HL-60 (cell line): ENCODE measurements at regions not wholly inside any gene's neighbourhood (a gene's known extent, or its start where the extent isn't known, plus 50 kb on each side); places are given as distances from the start of the nearest gene placed in this dataset.

Experiments used
- DNase-seq, 2 experiments: peaks; one replicate each; pipeline ENCODE4 v3.0.0-alpha.2; 2010 to 2020; ENCODE audit warnings: low read depth in 1 of 2, low spot score in 1 of 2
- H3K27ac ChIP-seq: fragments of 250-450 bp; sonication (Bioruptor Pico); replicated peaks from 2 replicates; pipeline ENCODE4 v1.5.1; 2020; ENCODE audit warnings: mild to moderate bottlenecking, moderate library complexity
- H3K27me3 ChIP-seq: fragments of 250-450 bp; sonication (Bioruptor Pico); 2 replicates; pipeline ENCODE4 v1.5.1; 2021; ENCODE audit warnings: mild to moderate bottlenecking, moderate library complexity; ENCODE audit not compliant: insufficient read depth, poor library complexity, severe bottlenecking
- H3K4me3 ChIP-seq: replicated peaks from 2 replicates; pipeline ENCODE4 v1.5.1; 2011; ENCODE audit warnings: mild to moderate bottlenecking, control low read depth, low read length; ENCODE audit not compliant: insufficient read depth
- GABPA ChIP-seq: IDR thresholded peaks from 2 replicates; pipeline ENCODE4 v1.6.1; 2012; ENCODE audit warnings: low read depth
- POLR2AphosphoS5 ChIP-seq: IDR thresholded peaks from 2 replicates; pipeline ENCODE4 v1.6.1; 2012; ENCODE audit warnings: low read depth
- SPI1 ChIP-seq: IDR thresholded peaks from 2 replicates; pipeline ENCODE4 v1.6.1; 2012; ENCODE audit warnings: low read depth, mild to moderate bottlenecking, borderline replicate concordance
- TF ChIP-seq, protein P1 (sequence below): IDR thresholded peaks from 2 replicates; pipeline ENCODE4 v1.6.1; 2012; ENCODE audit warnings: low read depth; ENCODE audit not compliant: insufficient replicate concordance
- TF ChIP-seq, protein P2 (sequence below): IDR thresholded peaks from one replicate; pipeline ENCODE4 v1.5.1; 2011; ENCODE audit warnings: low read length, control low read depth, inconsistent platforms; ENCODE audit not compliant: insufficient read depth

DNA sequence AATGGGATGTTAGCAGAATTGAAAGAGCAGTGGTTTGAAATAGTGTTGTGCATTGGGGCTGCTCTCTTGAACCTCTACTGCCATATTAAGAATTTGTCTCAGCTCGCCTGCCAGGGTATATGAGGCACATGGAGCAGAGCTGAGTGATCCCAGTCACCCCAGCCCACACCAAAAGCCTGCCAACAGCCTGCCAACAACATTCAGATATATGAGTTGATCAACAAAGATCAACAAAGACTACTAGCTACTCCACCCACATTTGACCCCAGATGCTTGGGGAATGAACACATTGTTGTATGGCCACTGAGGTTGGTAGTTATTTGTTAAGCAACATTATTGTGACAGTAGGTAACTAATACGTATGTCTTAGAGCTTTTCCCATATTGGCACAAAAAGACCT lies 570.9 kb upstream of the IL12A start:
- TF ChIP-seq SPI1 (no peak), POLR2AphosphoS5 (no peak), GABPA (no peak)
- TF ChIP-seq, protein P1, sequence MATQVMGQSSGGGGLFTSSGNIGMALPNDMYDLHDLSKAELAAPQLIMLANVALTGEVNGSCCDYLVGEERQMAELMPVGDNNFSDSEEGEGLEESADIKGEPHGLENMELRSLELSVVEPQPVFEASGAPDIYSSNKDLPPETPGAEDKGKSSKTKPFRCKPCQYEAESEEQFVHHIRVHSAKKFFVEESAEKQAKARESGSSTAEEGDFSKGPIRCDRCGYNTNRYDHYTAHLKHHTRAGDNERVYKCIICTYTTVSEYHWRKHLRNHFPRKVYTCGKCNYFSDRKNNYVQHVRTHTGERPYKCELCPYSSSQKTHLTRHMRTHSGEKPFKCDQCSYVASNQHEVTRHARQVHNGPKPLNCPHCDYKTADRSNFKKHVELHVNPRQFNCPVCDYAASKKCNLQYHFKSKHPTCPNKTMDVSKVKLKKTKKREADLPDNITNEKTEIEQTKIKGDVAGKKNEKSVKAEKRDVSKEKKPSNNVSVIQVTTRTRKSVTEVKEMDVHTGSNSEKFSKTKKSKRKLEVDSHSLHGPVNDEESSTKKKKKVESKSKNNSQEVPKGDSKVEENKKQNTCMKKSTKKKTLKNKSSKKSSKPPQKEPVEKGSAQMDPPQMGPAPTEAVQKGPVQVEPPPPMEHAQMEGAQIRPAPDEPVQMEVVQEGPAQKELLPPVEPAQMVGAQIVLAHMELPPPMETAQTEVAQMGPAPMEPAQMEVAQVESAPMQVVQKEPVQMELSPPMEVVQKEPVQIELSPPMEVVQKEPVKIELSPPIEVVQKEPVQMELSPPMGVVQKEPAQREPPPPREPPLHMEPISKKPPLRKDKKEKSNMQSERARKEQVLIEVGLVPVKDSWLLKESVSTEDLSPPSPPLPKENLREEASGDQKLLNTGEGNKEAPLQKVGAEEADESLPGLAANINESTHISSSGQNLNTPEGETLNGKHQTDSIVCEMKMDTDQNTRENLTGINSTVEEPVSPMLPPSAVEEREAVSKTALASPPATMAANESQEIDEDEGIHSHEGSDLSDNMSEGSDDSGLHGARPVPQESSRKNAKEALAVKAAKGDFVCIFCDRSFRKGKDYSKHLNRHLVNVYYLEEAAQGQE, result no peak
- TF ChIP-seq, protein P2, sequence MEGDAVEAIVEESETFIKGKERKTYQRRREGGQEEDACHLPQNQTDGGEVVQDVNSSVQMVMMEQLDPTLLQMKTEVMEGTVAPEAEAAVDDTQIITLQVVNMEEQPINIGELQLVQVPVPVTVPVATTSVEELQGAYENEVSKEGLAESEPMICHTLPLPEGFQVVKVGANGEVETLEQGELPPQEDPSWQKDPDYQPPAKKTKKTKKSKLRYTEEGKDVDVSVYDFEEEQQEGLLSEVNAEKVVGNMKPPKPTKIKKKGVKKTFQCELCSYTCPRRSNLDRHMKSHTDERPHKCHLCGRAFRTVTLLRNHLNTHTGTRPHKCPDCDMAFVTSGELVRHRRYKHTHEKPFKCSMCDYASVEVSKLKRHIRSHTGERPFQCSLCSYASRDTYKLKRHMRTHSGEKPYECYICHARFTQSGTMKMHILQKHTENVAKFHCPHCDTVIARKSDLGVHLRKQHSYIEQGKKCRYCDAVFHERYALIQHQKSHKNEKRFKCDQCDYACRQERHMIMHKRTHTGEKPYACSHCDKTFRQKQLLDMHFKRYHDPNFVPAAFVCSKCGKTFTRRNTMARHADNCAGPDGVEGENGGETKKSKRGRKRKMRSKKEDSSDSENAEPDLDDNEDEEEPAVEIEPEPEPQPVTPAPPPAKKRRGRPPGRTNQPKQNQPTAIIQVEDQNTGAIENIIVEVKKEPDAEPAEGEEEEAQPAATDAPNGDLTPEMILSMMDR, result no peak
- no peaks in the 10 kb centered on the region for H3K27me3 ChIP-seq
- no peak overlapping the region for H3K27ac ChIP-seq
- no peak overlapping the region for H3K4me3 ChIP-seq
- DNase-seq, result no peak

DNA sequence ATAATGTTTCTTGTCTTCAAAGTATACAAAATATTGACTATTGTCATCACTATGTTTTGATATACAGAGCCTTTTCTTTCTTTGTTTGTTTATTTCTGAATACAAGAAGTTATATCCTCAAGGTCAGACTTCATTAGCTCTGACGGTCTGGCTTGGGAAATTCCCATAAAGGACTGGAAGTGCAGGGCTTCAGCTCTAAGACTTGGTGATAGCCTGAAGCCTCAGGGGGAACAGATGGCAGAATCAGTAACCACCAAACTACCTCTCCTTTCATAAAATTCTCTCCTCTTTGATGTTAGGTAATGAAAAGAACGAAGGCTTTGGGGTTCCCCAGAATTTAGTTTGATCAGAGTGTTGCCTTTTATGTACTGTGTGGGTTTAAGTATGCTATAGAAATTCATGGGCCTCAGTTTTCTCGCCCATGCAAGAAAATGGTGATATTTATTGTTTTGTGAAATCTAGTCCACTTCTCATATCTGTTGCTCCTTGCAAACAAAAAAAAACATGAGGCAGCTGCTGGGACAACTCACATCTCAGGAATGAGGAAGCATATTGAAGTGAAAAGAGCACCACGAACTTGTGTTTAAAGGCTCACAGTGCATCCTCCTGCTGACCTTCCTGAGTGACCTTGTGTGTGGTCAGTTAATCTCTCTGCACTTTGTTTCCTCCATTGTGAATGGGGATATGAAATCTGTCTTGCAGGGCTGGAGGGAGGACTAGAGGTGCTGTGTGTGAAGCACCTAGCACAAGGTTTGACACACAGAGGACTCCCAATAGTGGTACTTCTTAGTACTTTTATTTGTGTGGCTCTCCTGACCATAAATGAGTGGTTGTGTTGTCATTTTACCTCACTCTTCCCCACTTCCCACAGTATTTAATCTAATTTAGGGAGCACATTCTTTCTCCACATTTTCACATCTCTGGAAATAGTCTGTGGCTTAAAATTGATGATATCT lies 569.8 kb upstream of the IL12A start:
- H3K27me3 ChIP-seq, result no peaks in the 10 kb centered on the region
- no peak overlapping the region for H3K4me3 ChIP-seq
- no peak for DNase-seq
- TF ChIP-seq POLR2AphosphoS5 (no peak), GABPA (no peak), SPI1 (no peak)
- TF ChIP-seq, protein P1, result no peak
- TF ChIP-seq, protein P2, result no peak
- no peak overlapping the region for H3K27ac ChIP-seq

DNA sequence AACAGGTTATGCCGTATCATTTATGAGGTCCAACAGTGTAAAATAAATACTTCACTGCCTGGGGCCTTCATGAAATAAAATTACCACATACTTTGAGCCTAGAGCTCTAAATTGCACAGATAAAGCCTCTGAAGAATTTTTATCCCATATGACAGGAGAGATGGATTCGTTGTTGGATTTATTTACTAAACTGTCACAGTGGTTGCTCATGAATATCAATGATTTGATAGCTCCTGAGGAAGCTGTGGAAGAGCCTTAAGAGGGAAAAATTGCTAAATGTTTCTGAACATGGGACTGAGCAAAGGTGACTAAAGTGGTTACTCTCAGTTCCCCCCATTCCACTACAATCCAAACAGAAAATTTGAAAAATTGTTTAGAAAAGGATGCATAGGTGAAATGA lies 558.9 kb upstream of the IL12A start:
- DNase-seq, result no peak
- Histone ChIP-seq H3K27ac (no peak overlapping the region), H3K4me3 (no peak overlapping the region), H3K27me3 (no peaks in the 10 kb centered on the region)
- TF ChIP-seq SPI1, result no peak
- TF ChIP-seq POLR2AphosphoS5, result no peak
- TF ChIP-seq GABPA, result no peak
- TF ChIP-seq, protein P2, result no peak
- TF ChIP-seq, protein P1, result no peak
